MM.1S (cell line): ENCODE measurements at regions not wholly inside any gene's neighbourhood (a gene's known extent, or its start where the extent isn't known, plus 50 kb on each side); places are given as distances from the start of the nearest gene placed in this dataset.

ENCODE experiments used
- DNase-seq: peaks from one replicate; pipeline ENCODE4 v3.0.0-alpha.2; 2015
- H2AFZ ChIP-seq: fragments of 300-600 bp; sonication (generic); 2 replicates; pipeline ENCODE4 v1.6.0; 2016; ENCODE audit warnings: antibody characterized with exemption, low read length
- H3F3A ChIP-seq: fragments of 300-600 bp; sonication (generic); 2 replicates; pipeline ENCODE4 v1.6.1; 2016; ENCODE audit warnings: mild to moderate bottlenecking, antibody characterized with exemption, low read length, moderate library complexity, mixed read lengths; ENCODE audit not compliant: insufficient read depth
- H3K27ac ChIP-seq: fragments of 300-600 bp; sonication (generic); 2 replicates; pipeline ENCODE4 v1.5.1; 2016; ENCODE audit warnings: mild to moderate bottlenecking, low read length
- H3K27me3 ChIP-seq: fragments of 300-600 bp; sonication (generic); replicated peaks from 2 replicates; pipeline ENCODE4 v1.6.0; 2016; ENCODE audit warnings: low read length; ENCODE audit not compliant: insufficient read depth
- H3K36me3 ChIP-seq: fragments of 300-600 bp; sonication (generic); replicated peaks from 2 replicates; pipeline ENCODE4 v1.6.1; 2016; ENCODE audit warnings: mild to moderate bottlenecking, low read length, mixed read lengths; ENCODE audit not compliant: insufficient read depth
- H3K4me1 ChIP-seq: fragments of 300-600 bp; sonication (generic); 2 replicates; pipeline ENCODE4 v1.6.1; 2016; ENCODE audit warnings: low read length, mixed read lengths
- H3K4me2 ChIP-seq: fragments of 300-600 bp; sonication (generic); 2 replicates; pipeline ENCODE4 v1.6.0; 2016; ENCODE audit warnings: low read depth, low read length
- H3K4me3 ChIP-seq: fragments of 300-600 bp; sonication (generic); 2 replicates; pipeline ENCODE4 v1.5.1; 2016; ENCODE audit warnings: low read length, mixed read lengths
- H3K79me2 ChIP-seq: fragments of 300-600 bp; sonication (generic); 2 replicates; pipeline ENCODE4 v1.6.1; 2016; ENCODE audit warnings: mixed run types, low read length, mixed read lengths
- H3K9ac ChIP-seq: fragments of 300-600 bp; sonication (generic); 2 replicates; pipeline ENCODE4 v1.6.1; 2016; ENCODE audit warnings: low read length, mixed read lengths
- H3K9me2 ChIP-seq: fragments of 300-600 bp; sonication (generic); replicated peaks from 2 replicates; pipeline ENCODE4 v1.6.1; 2016; ENCODE audit warnings: mild to moderate bottlenecking, low read length, mixed read lengths; ENCODE audit not compliant: insufficient read depth
- H3K9me3 ChIP-seq: fragments of 300-600 bp; sonication (generic); replicated peaks from 2 replicates; pipeline ENCODE4 v1.6.1; 2016; ENCODE audit warnings: mild to moderate bottlenecking, low read length, mixed read lengths; ENCODE audit not compliant: insufficient read depth
- H4K20me1 ChIP-seq: fragments of 300-600 bp; sonication (generic); 2 replicates; pipeline ENCODE4 v1.6.1; 2016; ENCODE audit warnings: mild to moderate bottlenecking, low read length, moderate library complexity, mixed read lengths; ENCODE audit not compliant: insufficient read depth
- CTCF ChIP-seq: fragments of 300-600 bp; sonication (generic); IDR thresholded peaks from 2 replicates; pipeline ENCODE4 v1.5.1; 2016; ENCODE audit warnings: antibody characterized with exemption, low read length, mixed read lengths
- EZH2 ChIP-seq: fragments of 300-600 bp; sonication (generic); optimal IDR thresholded peaks from 2 replicates; pipeline ENCODE3; 2017; ENCODE audit warnings: low read depth, mild to moderate bottlenecking, antibody characterized with exemption, low read length, mixed read lengths
- EZH2phosphoT487 ChIP-seq: fragments of 300-600 bp; sonication (generic); IDR thresholded peaks from 2 replicates; pipeline ENCODE4 v1.6.1; 2018; ENCODE audit warnings: antibody characterized with exemption, low read length

- Histone ChIP-seq H3F3A (no peaks in the 10 kb centered on the region), H3K4me2 (no peak overlapping the region), H3K4me3 (no peak overlapping the region), H4K20me1 (no peaks in the 10 kb centered on the region), H3K79me2 (no peaks in the 10 kb centered on the region), H3K9me3 (no peaks in the 10 kb centered on the region), H3K27me3 (no peaks in the 10 kb centered on the region), H3K9me2 (no peaks in the 10 kb centered on the region), H2AFZ (no peak overlapping the region), H3K9ac (no peak overlapping the region), H3K27ac (no peak overlapping the region), H3K36me3 (no peaks in the 10 kb centered on the region), H3K4me1 (no peaks in the 10 kb centered on the region)
- TF ChIP-seq CTCF = no peak
- no peak for TF ChIP-seq EZH2phosphoT487
- no peak for TF ChIP-seq EZH2
- DNase-seq = no peak
Measured at GRCh38 chr2:6495466-6495865, 370.2 kb downstream of the CMPK2 start.

- no peak overlapping the region for H2AFZ ChIP-seq
- no peak overlapping the region for H3K4me2 ChIP-seq
- DNase-seq = no peak
- H3K27ac ChIP-seq = no peak overlapping the region
- H3K9ac ChIP-seq = no peak overlapping the region
- no peaks in the 10 kb centered on the region for H3K36me3 ChIP-seq
- no peaks in the 10 kb centered on the region for H3K9me2 ChIP-seq
- no peak overlapping the region for H3K4me3 ChIP-seq
- H3K4me1 ChIP-seq = no peaks in the 10 kb centered on the region
- H4K20me1 ChIP-seq = no peaks in the 10 kb centered on the region
- H3K9me3 ChIP-seq = no peaks in the 10 kb centered on the region
- no peaks in the 10 kb centered on the region for H3K79me2 ChIP-seq
- no peaks in the 10 kb centered on the region for H3K27me3 ChIP-seq
- H3F3A ChIP-seq = no peaks in the 10 kb centered on the region
- TF ChIP-seq EZH2phosphoT487 = no peak
- TF ChIP-seq CTCF = no peak
- TF ChIP-seq EZH2 = no peak
Measured at GRCh38 chr2:6496376-6496775, 369.3 kb downstream of the CMPK2 start.

GRCh38 chr2:6497048-6497447 lies 368.7 kb downstream of the CMPK2 start:
- no peaks in the 10 kb centered on the region for H4K20me1 ChIP-seq
- no peaks in the 10 kb centered on the region for H3K4me1 ChIP-seq
- TF ChIP-seq CTCF (no peak), EZH2 (no peak)

GRCh38 chr2:6498841-6499240 lies 366.9 kb downstream of the CMPK2 start:
- Histone ChIP-seq H3K4me3 (no peak overlapping the region), H3K79me2 (no peaks in the 10 kb centered on the region), H3K4me1 (no peaks in the 10 kb centered on the region), H3K4me2 (no peak overlapping the region), H3K36me3 (no peaks in the 10 kb centered on the region), H3K9me3 (no peaks in the 10 kb centered on the region), H3K27ac (no peak overlapping the region), H3F3A (no peaks in the 10 kb centered on the region), H4K20me1 (no peaks in the 10 kb centered on the region), H3K27me3 (no peaks in the 10 kb centered on the region), H3K9ac (no peak overlapping the region), H3K9me2 (no peaks in the 10 kb centered on the region), H2AFZ (no peak overlapping the region)
- DNase-seq = no peak
- TF ChIP-seq EZH2 = no peak
- TF ChIP-seq CTCF = no peak
- TF ChIP-seq EZH2phosphoT487 = no peak

More at GRCh38 chr2:6497048-6497447, 368.7 kb downstream of the CMPK2 start:
- Histone ChIP-seq H3K9ac (no peak overlapping the region), H3K79me2 (no peaks in the 10 kb centered on the region), H3F3A (no peaks in the 10 kb centered on the region), H3K27ac (no peak overlapping the region), H2AFZ (no peak overlapping the region), H3K9me3 (no peaks in the 10 kb centered on the region), H3K4me2 (no peak overlapping the region), H3K9me2 (no peaks in the 10 kb centered on the region), H3K4me3 (no peak overlapping the region), H3K36me3 (no peaks in the 10 kb centered on the region), H3K27me3 (no peaks in the 10 kb centered on the region)
- DNase-seq = no peak
